ENCODE measurements at regions not wholly inside any gene's neighbourhood (a gene's known extent, or its start where the extent isn't known, plus 50 kb on each side); places are given as distances from the start of the nearest gene placed in this dataset.

DNA sequence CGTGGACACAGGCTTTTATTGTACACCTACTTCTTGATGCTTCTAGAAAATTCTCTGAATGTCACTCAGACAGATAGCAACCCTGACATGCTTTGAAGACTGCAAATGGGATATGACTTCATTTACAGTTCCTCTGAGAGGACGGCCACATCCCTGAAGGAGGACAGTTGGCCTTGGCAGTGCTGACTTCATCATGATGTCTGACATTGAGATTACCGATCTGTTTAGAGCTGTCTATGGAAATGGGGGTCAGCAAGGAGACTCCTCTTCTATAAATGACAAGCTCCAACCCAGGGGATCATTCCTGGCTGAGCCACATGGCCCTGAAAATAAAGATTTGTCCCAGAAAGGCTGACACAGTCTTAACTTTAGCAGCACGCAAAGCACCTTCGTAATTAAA lies 75.8 kb downstream of the NUDT12 start:
- Histone ChIP-seq H3K4me3 (ENCODE audit: low read length in 2 of 2) (no peak overlapping the region), H3K36me3 (ENCODE audit: insufficient read depth, low read length) (no peaks in the 10 kb centered on the region), H3K27me3 (ENCODE audit: insufficient read depth, low read length) (no peaks in the 10 kb centered on the region), H3K9me3 (ENCODE audit: control insufficient read depth in 1 of 2, low read length in 2 of 2) (no peaks in the 10 kb centered on the region), H3K27ac (ENCODE audit: low read depth, low read length) (no peak overlapping the region), H3K4me1 (ENCODE audit: insufficient read depth, low read length) (no peaks in the 10 kb centered on the region)
- no peak overlapping the region for H3K4me3 Mint-ChIP-seq
- DNase-seq, result no peak
- no peak overlapping the region for H3K27ac Mint-ChIP-seq
- no peaks in the 10 kb centered on the region for H3K9me3 Mint-ChIP-seq
- ChIA-PET POLR2A (ENCODE audit: partially characterized antibody) (no interaction called here), CTCF (ENCODE audit: partially characterized antibody) (interaction anchor here (0.9 kb wide), 1 partner anchor 10 kb away, joined by 3 read pairs; no protein-coding TSS in a partner anchor)
- H3K4me1 Mint-ChIP-seq, result peaks cover 0 to 8% (median 3%) of the 10 kb centered on the region in 4 donors
- intact Hi-C loops (cut with micrococcal nuclease), result no loop called here
- H3K27me3 Mint-ChIP-seq, result no peaks in the 10 kb centered on the region
- no peaks in the 10 kb centered on the region for H3K36me3 Mint-ChIP-seq

DNA sequence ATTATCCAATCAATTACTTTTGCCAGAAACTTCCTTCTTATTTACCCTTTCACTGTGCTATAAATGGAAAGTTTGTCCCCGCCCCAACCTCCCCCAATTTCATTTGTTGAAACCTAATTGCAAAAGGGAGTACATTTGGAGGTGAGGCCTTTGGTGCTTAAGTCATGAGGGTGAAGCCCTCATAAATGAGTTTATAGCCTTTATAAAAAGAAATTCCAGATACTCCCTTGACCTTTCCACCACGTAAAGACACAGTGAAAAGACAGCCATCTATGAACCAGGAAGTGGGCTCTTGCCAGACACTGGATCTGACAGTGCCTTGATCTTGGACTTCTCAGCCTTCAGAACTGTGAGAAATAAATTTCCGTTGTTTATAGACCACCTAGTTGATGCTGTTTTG lies 82.3 kb downstream of the NUDT12 start:
- Mint-ChIP-seq H3K36me3 (no peaks in the 10 kb centered on the region), H3K4me3 (no peak overlapping the region), H3K27ac (no peak overlapping the region), H3K4me1 (no peaks in the 10 kb centered on the region), H3K27me3 (peaks cover 3 to 12% of the 10 kb centered on the region in 2 donors), H3K9me3 (no peaks in the 10 kb centered on the region)
- POLR2A ChIA-PET (ENCODE audit: partially characterized antibody), result no interaction called here
- Histone ChIP-seq H3K36me3 (ENCODE audit: insufficient read depth, low read length) (no peaks in the 10 kb centered on the region), H3K4me3 (ENCODE audit: low read length in 2 of 2) (no peak overlapping the region), H3K9me3 (ENCODE audit: control insufficient read depth in 1 of 2, low read length in 2 of 2) (no peaks in the 10 kb centered on the region), H3K27ac (ENCODE audit: low read depth, low read length) (no peak overlapping the region), H3K27me3 (ENCODE audit: insufficient read depth, low read length) (no peaks in the 10 kb centered on the region), H3K4me1 (ENCODE audit: insufficient read depth, low read length) (no peaks in the 10 kb centered on the region)
- CTCF ChIA-PET (ENCODE audit: partially characterized antibody), result no interaction called here
- intact Hi-C loops (cut with micrococcal nuclease), result no loop called here
- DNase-seq, result no peak

DNA sequence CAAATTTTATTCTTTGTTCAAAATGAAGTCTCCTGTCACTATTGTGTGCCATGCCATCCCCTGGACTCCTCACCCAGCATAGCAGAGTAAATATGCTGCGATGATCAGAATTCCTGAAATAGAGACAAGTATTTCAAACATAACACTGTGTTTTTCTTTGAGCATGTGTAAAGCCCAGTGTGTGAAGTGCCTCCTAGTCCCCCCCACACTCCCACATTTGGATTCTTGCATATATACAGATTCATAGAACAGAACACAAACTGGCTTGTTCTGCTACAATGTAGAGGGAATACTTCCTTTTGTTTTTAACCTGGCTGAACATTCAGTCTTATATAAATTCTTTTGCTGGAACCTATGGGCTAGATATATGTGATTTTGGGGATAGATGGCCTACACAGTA lies 84.9 kb downstream of the NUDT12 start:
- no peak for DNase-seq
- Mint-ChIP-seq H3K9me3 (no peaks in the 10 kb centered on the region), H3K27ac (no peak overlapping the region), H3K4me1 (no peaks in the 10 kb centered on the region), H3K27me3 (peaks cover 3 to 12% of the 10 kb centered on the region in 2 donors), H3K36me3 (no peaks in the 10 kb centered on the region), H3K4me3 (no peak overlapping the region)
- Histone ChIP-seq H3K27ac (ENCODE audit: low read depth, low read length) (no peak overlapping the region), H3K4me3 (ENCODE audit: low read length in 2 of 2) (no peak overlapping the region), H3K36me3 (ENCODE audit: insufficient read depth, low read length) (no peaks in the 10 kb centered on the region), H3K27me3 (ENCODE audit: insufficient read depth, low read length) (no peaks in the 10 kb centered on the region), H3K9me3 (ENCODE audit: control insufficient read depth in 1 of 2, low read length in 2 of 2) (no peaks in the 10 kb centered on the region), H3K4me1 (ENCODE audit: insufficient read depth, low read length) (no peaks in the 10 kb centered on the region)
- intact Hi-C loops (cut with micrococcal nuclease), result no loop called here
- CTCF ChIA-PET (ENCODE audit: partially characterized antibody), result interaction anchor here (1.1 to 3.6 kb wide), 2 partner anchors 11 to 244 kb away, joined by 6 to 43 read pairs; no protein-coding TSS in a partner anchor
- POLR2A ChIA-PET (ENCODE audit: partially characterized antibody), result no interaction called here

DNA sequence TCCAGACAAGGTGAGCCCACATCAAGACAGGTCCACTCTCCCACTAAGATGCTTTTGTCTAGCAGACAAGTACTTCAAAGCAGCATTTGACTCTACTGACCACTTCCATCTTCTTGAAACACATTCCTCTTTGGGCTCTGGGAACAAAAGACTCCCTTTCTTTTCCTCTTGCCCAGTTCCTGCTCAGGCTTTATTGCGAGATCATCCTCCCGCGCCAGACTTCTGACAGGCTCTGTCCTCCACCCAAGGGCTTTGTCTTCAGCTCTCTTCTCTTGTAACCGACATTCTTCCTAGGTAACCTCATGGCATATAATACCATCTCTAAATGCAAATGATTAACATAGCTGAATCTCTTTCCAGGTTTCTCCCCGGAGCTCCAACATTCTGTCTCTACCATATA lies 85.8 kb downstream of the NUDT12 start:
- Mint-ChIP-seq H3K27ac (no peak overlapping the region), H3K4me3 (no peak overlapping the region), H3K4me1 (no peaks in the 10 kb centered on the region), H3K36me3 (no peaks in the 10 kb centered on the region), H3K27me3 (peaks cover 3 to 12% of the 10 kb centered on the region in 2 donors), H3K9me3 (no peaks in the 10 kb centered on the region)
- H3K4me1 ChIP-seq (ENCODE audit: insufficient read depth, low read length), result no peaks in the 10 kb centered on the region
- H3K27ac ChIP-seq (ENCODE audit: low read depth, low read length), result no peak overlapping the region
- H3K4me3 ChIP-seq (ENCODE audit: low read length in 2 of 2), result no peak overlapping the region
- DNase-seq, result no peak
- ChIA-PET CTCF (ENCODE audit: partially characterized antibody) (interaction anchor here (1.1 to 3.6 kb wide), 4 partner anchors 9 to 243 kb away, joined by 3 to 43 read pairs (median 4); no protein-coding TSS in a partner anchor), POLR2A (ENCODE audit: partially characterized antibody) (no interaction called here)
- intact Hi-C loops (cut with micrococcal nuclease), result no loop called here
- H3K27me3 ChIP-seq (ENCODE audit: insufficient read depth, low read length), result no peaks in the 10 kb centered on the region
- H3K9me3 ChIP-seq (ENCODE audit: control insufficient read depth in 1 of 2, low read length in 2 of 2), result no peaks in the 10 kb centered on the region
- H3K36me3 ChIP-seq (ENCODE audit: insufficient read depth, low read length), result no peaks in the 10 kb centered on the region

DNA sequence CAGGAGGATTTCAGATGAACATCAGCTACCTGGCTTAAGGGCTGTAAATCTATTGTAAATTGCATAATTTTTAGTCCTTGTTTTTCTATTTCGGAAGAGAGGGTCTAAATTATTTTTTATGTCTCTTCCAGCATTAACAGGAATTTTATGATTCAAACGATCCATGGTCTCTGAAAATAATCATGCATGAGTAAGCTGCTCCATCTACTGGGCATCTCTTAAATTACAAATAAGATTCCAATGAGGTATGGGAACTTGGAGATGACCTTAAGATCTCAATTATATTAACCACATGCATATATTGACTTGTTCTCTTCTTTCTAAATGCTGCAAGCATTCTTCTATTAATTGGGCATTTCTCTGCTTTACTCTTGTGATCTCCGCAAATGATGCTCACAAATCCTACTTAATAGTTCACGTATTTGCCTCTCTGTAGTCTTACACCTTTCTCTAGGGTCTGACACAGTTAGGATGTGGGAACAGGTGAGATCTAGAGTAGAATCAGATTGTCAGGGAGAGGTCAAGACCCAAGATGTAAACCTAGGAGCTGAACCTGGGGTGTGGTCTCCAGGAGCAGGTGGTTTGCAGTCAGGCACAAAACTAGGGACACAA lies 86.9 kb downstream of the NUDT12 start:
- Mint-ChIP-seq H3K27ac (no peak overlapping the region), H3K4me1 (no peaks in the 10 kb centered on the region), H3K4me3 (no peak overlapping the region), H3K9me3 (no peaks in the 10 kb centered on the region), H3K36me3 (no peaks in the 10 kb centered on the region), H3K27me3 (peaks cover 9 to 11% of the 10 kb centered on the region in 2 donors)
- Histone ChIP-seq H3K9me3 (ENCODE audit: control insufficient read depth in 1 of 2, low read length in 2 of 2) (no peaks in the 10 kb centered on the region), H3K4me3 (ENCODE audit: low read length in 2 of 2) (no peak overlapping the region), H3K27ac (ENCODE audit: low read depth, low read length) (no peak overlapping the region), H3K27me3 (ENCODE audit: insufficient read depth, low read length) (no peaks in the 10 kb centered on the region), H3K4me1 (ENCODE audit: insufficient read depth, low read length) (no peaks in the 10 kb centered on the region), H3K36me3 (ENCODE audit: insufficient read depth, low read length) (no peaks in the 10 kb centered on the region)
- CTCF ChIA-PET (ENCODE audit: partially characterized antibody), result interaction anchor here (0.7 to 3.6 kb wide), 5 partner anchors 10 to 694 kb away, joined by 3 to 43 read pairs (median 3); no protein-coding TSS in a partner anchor
- POLR2A ChIA-PET (ENCODE audit: partially characterized antibody), result no interaction called here
- DNase-seq, result peak in 3 of 5 donors; percentile 21 to 22 (median 22)
- intact Hi-C loops (cut with micrococcal nuclease), result loop anchor here (2.0 kb wide), 1 partner anchor 939 kb away; no protein-coding TSS in a partner anchor

- ChIA-PET POLR2A (ENCODE audit: partially characterized antibody) (no interaction called here), CTCF (ENCODE audit: partially characterized antibody) (interaction anchor here (3.6 kb wide), 1 partner anchor 241 kb away, joined by 43 read pairs; no protein-coding TSS in a partner anchor)
- H3K4me1 Mint-ChIP-seq, result no peaks in the 10 kb centered on the region
Measured at GRCh38 chr5:103474677-103475076, 87.9 kb downstream of the NUDT12 start.

GRCh38 chr5:103473725-103474124 lies 88.9 kb downstream of the NUDT12 start:
- DNase-seq, result no peak
- intact Hi-C loops (cut with micrococcal nuclease), result loop anchor here (2.0 kb wide), 1 partner anchor 937 kb away; no protein-coding TSS in a partner anchor
- Mint-ChIP-seq H3K36me3 (no peaks in the 10 kb centered on the region), H3K4me1 (no peaks in the 10 kb centered on the region), H3K9me3 (no peaks in the 10 kb centered on the region), H3K4me3 (no peak overlapping the region), H3K27ac (no peak overlapping the region), H3K27me3 (peaks cover 6 to 7% of the 10 kb centered on the region in 2 donors)
- H3K27me3 ChIP-seq (ENCODE audit: insufficient read depth, low read length), result no peaks in the 10 kb centered on the region
- no peaks in the 10 kb centered on the region for H3K36me3 ChIP-seq (ENCODE audit: insufficient read depth, low read length)
- POLR2A ChIA-PET (ENCODE audit: partially characterized antibody), result no interaction called here
- H3K9me3 ChIP-seq (ENCODE audit: control insufficient read depth in 1 of 2, low read length in 2 of 2), result no peaks in the 10 kb centered on the region
- H3K4me3 ChIP-seq (ENCODE audit: low read length in 2 of 2), result no peak overlapping the region
- no peaks in the 10 kb centered on the region for H3K4me1 ChIP-seq (ENCODE audit: insufficient read depth, low read length)
- H3K27ac ChIP-seq (ENCODE audit: low read depth, low read length), result no peak overlapping the region
- CTCF ChIA-PET (ENCODE audit: partially characterized antibody), result no interaction called here

More at GRCh38 chr5:103474677-103475076, 87.9 kb downstream of the NUDT12 start:
- H3K36me3 ChIP-seq (ENCODE audit: insufficient read depth, low read length), result no peaks in the 10 kb centered on the region
- H3K27me3 Mint-ChIP-seq, result peaks cover 7% of the 10 kb centered on the region in 2 donors
- DNase-seq, result no peak
- H3K36me3 Mint-ChIP-seq, result no peaks in the 10 kb centered on the region
- H3K4me3 Mint-ChIP-seq, result no peak overlapping the region
- H3K4me3 ChIP-seq (ENCODE audit: low read length in 2 of 2), result no peak overlapping the region
- no peaks in the 10 kb centered on the region for H3K27me3 ChIP-seq (ENCODE audit: insufficient read depth, low read length)
- H3K27ac ChIP-seq (ENCODE audit: low read depth, low read length), result no peak overlapping the region
- H3K27ac Mint-ChIP-seq, result no peak overlapping the region
- intact Hi-C loops (cut with micrococcal nuclease), result loop anchor here (2.0 kb wide), 1 partner anchor 938 kb away; no protein-coding TSS in a partner anchor
- H3K9me3 Mint-ChIP-seq, result no peaks in the 10 kb centered on the region
- no peaks in the 10 kb centered on the region for H3K9me3 ChIP-seq (ENCODE audit: control insufficient read depth in 1 of 2, low read length in 2 of 2)
- no peaks in the 10 kb centered on the region for H3K4me1 ChIP-seq (ENCODE audit: insufficient read depth, low read length)

Data from CD4-positive, alpha-beta memory T cell (primary cell).